Right atrium auricular region (tissue), 2 donors: ENCODE measurements at regions not wholly inside any gene's neighbourhood (a gene's known extent, or its start where the extent isn't known, plus 50 kb on each side); places are given as distances from the start of the nearest gene placed in this dataset.

ENCODE experiments used
- DNase-seq: peaks from one replicate; pipeline ENCODE4 v3.0.0-alpha.2; 2019; ENCODE audit warnings: low spot score
- H3K27ac ChIP-seq, 2 donors: fragments of 200-600 bp; sonication (generic); 1 replicate in 1 of 2; 2 replicates in 1 of 2; pipeline ENCODE4 v1.5.1; 2016 to 2019
- H3K27me3 ChIP-seq, 2 donors: fragments of 200-600 bp; sonication (generic); one replicate each; pipeline versions ENCODE4 v1.5.1 to v1.6.0; 2017 to 2019
- H3K36me3 ChIP-seq: fragments of 200-600 bp; sonication (generic); one replicate; pipeline ENCODE4 v1.5.1; 2016
- H3K4me1 ChIP-seq, 2 donors: fragments of 200-600 bp; sonication (generic); one replicate each; pipeline versions ENCODE4 v1.5.1 to v1.6.0; 2017 to 2019
- H3K4me3 ChIP-seq, 2 donors: fragments of 200-600 bp; sonication (generic); 1 replicate in 1 of 2; 2 replicates in 1 of 2; pipeline ENCODE4 v1.5.1; 2017 to 2019; ENCODE audit warnings: mild to moderate bottlenecking in 1 of 2, moderate library complexity in 1 of 2
- H3K9me3 ChIP-seq, 2 donors: fragments of 200-600 bp; sonication (generic); one replicate each; pipeline ENCODE4 v1.5.1; 2019
- TF ChIP-seq, protein P1 (sequence below), 2 donors: fragments of 200-600 bp; sonication (generic); IDR thresholded peaks; one replicate each; pipeline ENCODE4 v1.5.1; 2019; ENCODE audit warnings: antibody characterized with exemption in 2 of 2

DNA sequence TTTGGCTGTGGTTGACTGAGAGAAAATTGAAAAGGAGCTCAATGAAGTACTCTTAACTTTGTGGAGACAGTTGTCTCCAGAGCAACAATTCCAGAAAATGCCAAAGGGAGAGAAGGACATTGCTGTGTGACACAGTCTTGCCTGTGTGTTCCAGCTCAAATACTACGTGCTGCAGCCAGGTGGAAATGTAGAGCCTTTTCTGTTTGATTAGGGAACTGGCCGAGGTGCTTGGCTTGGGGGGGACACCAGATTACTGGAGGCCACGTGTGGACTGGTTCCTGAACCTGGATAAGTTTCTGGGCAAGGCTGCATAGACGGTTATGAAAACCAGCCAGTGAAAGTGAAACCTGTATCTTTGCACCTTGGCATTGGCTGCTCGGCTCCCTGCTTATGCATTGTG lies 217.9 kb downstream of the CTH start:
- DNase-seq: no peak
- no peaks in the 10 kb centered on the region for H3K9me3 ChIP-seq
- H3K36me3 ChIP-seq: no peaks in the 10 kb centered on the region
- TF ChIP-seq, protein P1, sequence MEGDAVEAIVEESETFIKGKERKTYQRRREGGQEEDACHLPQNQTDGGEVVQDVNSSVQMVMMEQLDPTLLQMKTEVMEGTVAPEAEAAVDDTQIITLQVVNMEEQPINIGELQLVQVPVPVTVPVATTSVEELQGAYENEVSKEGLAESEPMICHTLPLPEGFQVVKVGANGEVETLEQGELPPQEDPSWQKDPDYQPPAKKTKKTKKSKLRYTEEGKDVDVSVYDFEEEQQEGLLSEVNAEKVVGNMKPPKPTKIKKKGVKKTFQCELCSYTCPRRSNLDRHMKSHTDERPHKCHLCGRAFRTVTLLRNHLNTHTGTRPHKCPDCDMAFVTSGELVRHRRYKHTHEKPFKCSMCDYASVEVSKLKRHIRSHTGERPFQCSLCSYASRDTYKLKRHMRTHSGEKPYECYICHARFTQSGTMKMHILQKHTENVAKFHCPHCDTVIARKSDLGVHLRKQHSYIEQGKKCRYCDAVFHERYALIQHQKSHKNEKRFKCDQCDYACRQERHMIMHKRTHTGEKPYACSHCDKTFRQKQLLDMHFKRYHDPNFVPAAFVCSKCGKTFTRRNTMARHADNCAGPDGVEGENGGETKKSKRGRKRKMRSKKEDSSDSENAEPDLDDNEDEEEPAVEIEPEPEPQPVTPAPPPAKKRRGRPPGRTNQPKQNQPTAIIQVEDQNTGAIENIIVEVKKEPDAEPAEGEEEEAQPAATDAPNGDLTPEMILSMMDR (IDR thresholded peaks at IDR 0.05): no peak
- H3K27ac ChIP-seq: no peak overlapping the region
- H3K4me3 ChIP-seq: no peak overlapping the region
- H3K27me3 ChIP-seq: no peaks in the 10 kb centered on the region
- H3K4me1 ChIP-seq: no peaks in the 10 kb centered on the region

DNA sequence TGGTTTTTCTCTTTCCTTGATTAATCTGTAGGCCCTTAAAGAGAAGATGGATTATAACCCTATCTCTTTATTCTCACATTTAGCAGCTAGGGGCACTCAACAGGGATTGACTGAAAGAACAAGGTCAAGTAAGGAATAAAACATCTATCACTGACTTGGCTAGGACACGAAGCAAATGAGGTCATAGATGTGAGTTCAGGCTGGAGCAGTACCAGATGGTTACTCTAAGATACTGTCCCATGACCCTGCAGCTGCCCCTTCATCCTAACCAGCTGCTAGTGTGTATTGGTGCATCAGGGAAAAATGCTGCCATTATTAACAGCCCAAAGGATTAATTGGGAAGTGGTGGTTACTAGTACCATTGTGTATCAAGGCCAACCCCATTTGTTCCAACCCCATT lies 221.9 kb downstream of the CTH start:
- Histone ChIP-seq H3K4me3 (no peak overlapping the region), H3K36me3 (no peaks in the 10 kb centered on the region), H3K27ac (no peak overlapping the region), H3K9me3 (no peaks in the 10 kb centered on the region), H3K4me1 (no peaks in the 10 kb centered on the region), H3K27me3 (no peaks in the 10 kb centered on the region)
- DNase-seq: no peak
- TF ChIP-seq, protein P1 (IDR thresholded peaks at IDR 0.05): no peak

DNA sequence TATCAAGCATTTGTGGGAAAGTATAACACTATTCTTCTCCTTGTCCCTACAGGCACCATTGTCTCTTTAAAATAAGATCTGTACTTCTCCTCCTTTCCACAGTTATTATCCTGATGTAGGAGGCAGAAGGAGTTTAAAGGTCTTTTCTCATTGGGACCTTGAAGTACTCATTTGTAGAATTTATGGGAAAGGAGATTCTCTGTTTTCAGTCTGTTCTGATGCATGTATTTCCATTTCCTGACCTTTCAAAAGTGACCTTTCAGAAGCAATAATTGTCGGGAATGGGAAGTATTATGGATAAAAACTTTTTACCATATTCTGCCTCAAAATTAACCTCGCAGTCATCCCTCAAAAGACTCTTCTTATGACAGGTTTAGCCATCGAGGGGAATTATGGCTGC lies 224.8 kb downstream of the CTH start:
- Histone ChIP-seq H3K4me3 (no peak overlapping the region), H3K9me3 (no peaks in the 10 kb centered on the region), H3K36me3 (no peaks in the 10 kb centered on the region), H3K27me3 (no peaks in the 10 kb centered on the region), H3K4me1 (no peaks in the 10 kb centered on the region), H3K27ac (no peak overlapping the region)
- TF ChIP-seq, protein P1 (IDR thresholded peaks at IDR 0.05): no peak
- no peak for DNase-seq

DNA sequence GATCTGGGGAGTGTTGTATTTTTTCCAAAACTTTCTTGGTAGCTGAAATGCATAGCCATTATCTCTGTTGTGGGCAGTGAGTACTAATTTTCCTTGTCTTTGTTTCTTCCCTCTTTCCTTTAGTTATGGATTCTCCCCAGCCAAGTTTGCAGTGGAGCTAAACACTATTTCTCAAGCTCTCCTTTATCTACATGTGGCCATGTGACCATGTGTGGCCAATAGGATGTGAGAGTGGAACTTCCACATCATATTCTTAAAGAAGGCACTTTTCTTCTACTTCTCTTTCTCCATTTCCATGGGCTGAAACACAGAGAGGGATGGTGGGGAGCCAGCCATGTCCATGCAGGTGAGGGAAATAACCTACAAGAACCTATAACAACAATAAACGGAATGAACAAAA lies 230.8 kb downstream of the CTH start:
- no peaks in the 10 kb centered on the region for H3K4me1 ChIP-seq
- no peak overlapping the region for H3K27ac ChIP-seq
- no peak for DNase-seq
- TF ChIP-seq, protein P1 (IDR thresholded peaks at IDR 0.05): no peak
- H3K27me3 ChIP-seq: no peaks in the 10 kb centered on the region
- H3K4me3 ChIP-seq: no peak overlapping the region
- no peaks in the 10 kb centered on the region for H3K9me3 ChIP-seq
- H3K36me3 ChIP-seq: no peaks in the 10 kb centered on the region

DNA sequence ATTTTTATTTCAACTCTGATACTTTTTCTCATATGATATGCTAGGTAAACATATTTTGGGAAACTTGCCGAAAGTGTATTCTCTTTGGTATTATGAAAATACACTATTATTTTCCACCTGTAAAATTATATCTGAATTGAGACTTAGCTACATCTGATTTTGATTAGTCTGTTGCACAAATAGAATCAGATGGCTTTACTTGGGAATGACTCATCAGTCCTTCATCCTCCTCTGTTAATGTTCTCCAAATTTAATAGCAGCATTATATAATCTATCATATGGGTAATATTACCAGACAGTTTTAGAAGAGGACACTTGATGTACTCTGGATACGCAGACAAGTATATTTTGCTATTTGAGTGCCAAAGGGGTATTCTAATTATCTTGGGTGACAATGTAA lies 245.3 kb downstream of the CTH start:
- Histone ChIP-seq H3K9me3 (no peaks in the 10 kb centered on the region), H3K4me3 (no peak overlapping the region), H3K4me1 (no peaks in the 10 kb centered on the region), H3K36me3 (no peaks in the 10 kb centered on the region), H3K27ac (no peak overlapping the region), H3K27me3 (no peaks in the 10 kb centered on the region)
- DNase-seq: no peak
- TF ChIP-seq, protein P1 (IDR thresholded peaks at IDR 0.05): no peak

DNA sequence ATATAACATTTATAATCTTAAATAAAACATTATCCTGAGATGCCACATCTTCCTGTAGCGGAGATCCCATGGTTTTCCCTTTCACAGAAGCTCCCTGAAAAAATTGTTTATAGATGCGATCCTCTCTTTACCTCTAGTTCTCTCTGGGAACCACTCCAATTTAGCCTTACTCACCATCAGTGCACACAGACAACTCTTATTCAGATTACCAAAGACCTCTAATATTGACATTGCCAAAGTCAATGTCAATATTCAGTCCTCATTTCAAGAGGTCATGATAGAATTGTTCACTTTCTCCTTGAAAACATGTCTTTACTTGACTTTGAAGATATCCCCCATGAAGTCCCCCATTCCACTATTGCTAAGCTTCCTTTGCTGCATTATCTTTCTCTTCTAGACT lies 248.8 kb downstream of the CTH start:
- Histone ChIP-seq H3K4me1 (no peaks in the 10 kb centered on the region), H3K27me3 (no peaks in the 10 kb centered on the region), H3K4me3 (no peak overlapping the region), H3K27ac (no peak overlapping the region), H3K36me3 (no peaks in the 10 kb centered on the region), H3K9me3 (no peaks in the 10 kb centered on the region)
- TF ChIP-seq, protein P1 (IDR thresholded peaks at IDR 0.05): no peak
- no peak for DNase-seq
